ENCODE measurements at regions not wholly inside any gene's neighbourhood (a gene's known extent, or its start where the extent isn't known, plus 50 kb on each side); places are given as distances from the start of the nearest gene placed in this dataset.

DNA sequence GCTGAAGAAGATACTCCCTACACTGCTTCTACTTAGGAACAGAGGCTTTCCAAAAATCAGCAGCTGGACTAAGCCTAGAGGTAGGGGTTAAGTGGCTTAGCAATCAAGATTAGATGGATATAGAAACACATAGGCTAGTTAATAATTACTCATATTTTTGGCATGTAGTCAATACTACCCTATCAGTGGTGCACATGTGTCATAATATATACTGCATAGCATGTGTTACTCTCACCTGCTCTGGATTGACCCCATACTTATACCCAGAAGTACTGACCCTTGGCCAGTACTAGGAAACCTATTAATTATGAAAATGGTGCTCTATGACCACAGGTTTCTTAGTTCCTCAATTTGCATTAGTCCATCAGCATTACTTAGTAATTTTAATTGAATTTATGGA, 528.4 kb upstream of the LMO3 start:
- Histone ChIP-seq H3K4ac (ENCODE audit: low read depth, low read length) (no peak overlapping the region), H3K9ac (ENCODE audit: extremely low read depth, insufficient read length, low read length) (no peak overlapping the region), H3K14ac (ENCODE audit: insufficient read depth, low read length) (no peak overlapping the region), H3K79me2 (ENCODE audit: insufficient read depth, low read length) (no peaks in the 10 kb centered on the region), H3K27me3 (ENCODE audit: insufficient read depth, low read length) (no peaks in the 10 kb centered on the region), H3T11ph (ENCODE audit: low read length) (no peak overlapping the region), H2BK20ac (ENCODE audit: low read depth, low read length, poor library complexity, severe bottlenecking) (no peak overlapping the region), H2BK15ac (ENCODE audit: low read depth, low read length) (no peak overlapping the region), H3K9me3 (ENCODE audit: control insufficient read depth, low read depth, low read length) (no peaks in the 10 kb centered on the region), H4K5ac (ENCODE audit: insufficient read length, low read depth, low read length) (no peak overlapping the region), H3K23ac (ENCODE audit: insufficient read length, low read depth, low read length) (no peak overlapping the region), H2BK5ac (ENCODE audit: insufficient read length, low read length) (no peak overlapping the region), H2AK5ac (ENCODE audit: insufficient read length, low read length) (no peak overlapping the region), H2AFZ (ENCODE audit: low read length) (no peak overlapping the region), H3K18ac (ENCODE audit: insufficient read length, low read depth, low read length) (no peak overlapping the region), H4K20me1 (ENCODE audit: control insufficient read depth, insufficient read depth, insufficient read length) (no peaks in the 10 kb centered on the region), H4K91ac (ENCODE audit: insufficient read length, low read depth, low read length) (no peak overlapping the region), H2BK12ac (ENCODE audit: insufficient read length, low read depth, low read length) (no peak overlapping the region), H2BK120ac (ENCODE audit: low read depth, low read length, poor library complexity, severe bottlenecking) (no peak overlapping the region), H3K56ac (ENCODE audit: insufficient read length, low read depth, low read length) (no peak overlapping the region), H3K4me1 (ENCODE audit: insufficient read depth, low read length) (no peaks in the 10 kb centered on the region), H4K8ac (replicated peaks; ENCODE audit: insufficient read length, low read depth, low read length) (no peak overlapping the region), H3K23me2 (ENCODE audit: insufficient read length, low read depth, low read length, poor library complexity, severe bottlenecking) (no peaks in the 10 kb centered on the region), H3K79me1 (ENCODE audit: insufficient read depth, low read depth, low read length, poor library complexity, severe bottlenecking) (no peaks in the 10 kb centered on the region), H3K4me2 (ENCODE audit: insufficient read depth, insufficient read length, low read length) (no peak overlapping the region), H3K27ac (ENCODE audit: insufficient read length, low read depth, low read length) (no peak overlapping the region)
- no peak for DNase-seq
- no peaks in the 10 kb centered on the region for H3K36me3 Mint-ChIP-seq (ENCODE audit: insufficient read depth in 1 of 3, low read depth in 3 of 3)
- no peak overlapping the region for H3K27ac Mint-ChIP-seq
- no peak overlapping the region for H3K4me3 Mint-ChIP-seq
- TF ChIP-seq CTCF (conservative IDR thresholded peaks at IDR 0.05): no peak
- H3K9me3 Mint-ChIP-seq: no peaks in the 10 kb centered on the region
- H3K27me3 Mint-ChIP-seq (ENCODE audit: low read depth): no peaks in the 10 kb centered on the region
- no peaks in the 10 kb centered on the region for H3K4me1 Mint-ChIP-seq
